Testis (tissue), 2 donors: ENCODE measurements at regions not wholly inside any gene's neighbourhood (a gene's known extent, or its start where the extent isn't known, plus 50 kb on each side); places are given as distances from the start of the nearest gene placed in this dataset.
"Not testable (repeated sequence)": the region's sequence is repeated elsewhere in the genome, so short reads cannot be mapped to it uniquely, and the experiment has no call there.

ENCODE experiments used
- DNase-seq: peaks from one replicate; pipeline ENCODE4 v3.0.0-alpha.2; 2019
- H3K27ac ChIP-seq, 2 donors: fragments of 200-600 bp; sonication (generic); one replicate each; pipeline ENCODE4 v1.5.1; 2019
- H3K27me3 ChIP-seq: fragments of 200-600 bp; sonication (generic); one replicate; pipeline ENCODE4 v1.5.1; 2019
- H3K36me3 ChIP-seq: fragments of 200-600 bp; sonication (generic); one replicate; pipeline ENCODE4 v1.5.1; 2017; ENCODE audit warnings: low read depth; ENCODE audit errors: missing control alignments
- H3K4me1 ChIP-seq: fragments of 200-600 bp; sonication (generic); one replicate; pipeline ENCODE4 v1.5.1; 2019
- H3K4me3 ChIP-seq, 2 donors: fragments of 200-600 bp; sonication (generic); one replicate each; pipeline ENCODE4 v1.5.1; 2017 to 2019
- H3K9me3 ChIP-seq: fragments of 200-600 bp; sonication (generic); one replicate; pipeline ENCODE4 v1.5.1; 2017
- CTCF ChIP-seq, 3 experiments: fragments of 450-650 bp in 2 of 3; fragments of 200-600 bp in 1 of 3; sonication (generic) in 1 of 3; IDR thresholded peaks; one replicate each; pipeline ENCODE4 v1.5.1; 2016 to 2019; ENCODE audit warnings: antibody characterized with exemption in 3 of 3, mild to moderate bottlenecking in 2 of 3, moderate library complexity in 1 of 3
- POLR2A ChIP-seq: fragments of 450-650 bp; IDR thresholded peaks from one replicate; pipeline ENCODE4 v1.6.1; 2017; ENCODE audit warnings: antibody characterized with exemption, mild to moderate bottlenecking, moderate library complexity
- WGBS, 2 donors: methylation state at CpG; one replicate each; pipeline ENCODE4 v1.1.5; 2018; 5-methylcytosine and 5-hydroxymethylcytosine counted together
- intact Hi-C: fragments of 100-400 bp; cut with DNase I; formaldehyde crosslinking; loops from one replicate; pipeline ENCODE4 v1.15.1; 2023; ENCODE audit warnings: low total_unique reads

GRCh38 chr20:6287471-6287870 lies 164.6 kb upstream of the FERMT1 start:
- intact Hi-C loops, result no loop called here
- H3K4me1 ChIP-seq, result no peaks in the 10 kb centered on the region
- H3K27ac ChIP-seq, result no peak overlapping the region
- H3K4me3 ChIP-seq, result no peak overlapping the region
- DNase-seq, result no peak
- H3K36me3 ChIP-seq, result no peaks in the 10 kb centered on the region
- H3K27me3 ChIP-seq, result no peaks in the 10 kb centered on the region
- H3K9me3 ChIP-seq, result no peaks in the 10 kb centered on the region
- no peak for TF ChIP-seq POLR2A
- no peak for TF ChIP-seq CTCF (IDR thresholded peaks at IDR 0.05)

DNA sequence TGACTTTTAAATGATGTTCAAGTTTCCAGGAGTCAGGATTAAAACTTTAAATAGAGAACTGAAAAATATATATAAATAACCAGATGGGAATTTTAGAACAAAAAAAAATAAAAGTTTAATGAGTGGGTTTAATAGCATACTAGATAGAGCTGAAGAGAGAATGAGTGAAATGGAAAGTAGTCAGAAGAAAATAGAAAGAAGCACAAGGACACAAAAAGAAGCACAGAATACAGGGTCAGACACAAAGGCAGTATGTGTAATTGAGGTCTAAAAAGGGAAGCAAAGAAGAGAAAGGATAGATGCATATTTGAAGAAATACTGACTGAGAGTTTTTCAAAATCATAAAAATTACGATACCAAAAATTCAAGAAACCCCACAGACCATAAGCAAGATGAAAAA lies 159.8 kb upstream of the FERMT1 start:
- H3K4me1 ChIP-seq, result no peaks in the 10 kb centered on the region
- no peak for TF ChIP-seq POLR2A
- H3K4me3 ChIP-seq, result no peak overlapping the region
- no peaks in the 10 kb centered on the region for H3K27me3 ChIP-seq
- H3K36me3 ChIP-seq, result no peaks in the 10 kb centered on the region
- H3K27ac ChIP-seq, result no peak overlapping the region
- WGBS, 2 donors, result 88 to 90% methylated on average over 1 of the region's 1 CpG
- no peak for DNase-seq
- no peaks in the 10 kb centered on the region for H3K9me3 ChIP-seq
- intact Hi-C loops, result no loop called here

DNA sequence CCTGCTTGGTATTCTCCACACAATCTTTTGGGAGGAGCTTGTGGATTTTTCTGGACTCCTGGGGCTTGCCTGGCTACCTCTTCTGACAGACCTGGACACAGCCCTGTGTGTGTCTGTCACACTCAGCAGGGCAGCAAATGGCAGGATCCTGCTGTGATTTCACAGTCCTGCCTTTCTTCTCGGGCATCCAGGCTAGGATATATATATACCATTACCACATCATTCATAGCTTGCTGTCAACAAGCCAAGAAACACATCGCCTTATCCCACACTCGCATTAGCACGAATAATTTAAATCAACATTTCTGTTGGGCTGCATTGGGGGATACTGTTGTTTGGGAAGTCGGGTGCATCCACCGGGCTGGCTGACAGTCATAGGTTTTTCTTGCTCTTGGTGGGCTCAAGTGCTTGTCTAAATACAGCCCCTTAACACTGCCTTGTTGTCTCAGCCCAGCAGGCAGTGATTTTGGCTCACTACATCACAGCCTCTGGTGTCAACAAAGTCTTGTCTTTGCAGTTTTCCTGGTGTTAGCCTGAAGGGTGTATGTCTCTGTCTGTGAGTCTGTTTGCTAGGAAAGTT lies 154.9 kb upstream of the FERMT1 start:
- no peaks in the 10 kb centered on the region for H3K36me3 ChIP-seq
- no peaks in the 10 kb centered on the region for H3K4me1 ChIP-seq
- TF ChIP-seq CTCF (IDR thresholded peaks at IDR 0.05) (no peak), POLR2A (no peak)
- no peak overlapping the region for H3K4me3 ChIP-seq
- H3K27ac ChIP-seq, result no peak overlapping the region
- intact Hi-C loops, result no loop called here
- 57% methylated on average over 6 of the region's 6 CpGs for WGBS, 2 donors
- H3K9me3 ChIP-seq, result no peaks in the 10 kb centered on the region
- no peak for DNase-seq
- H3K27me3 ChIP-seq, result no peaks in the 10 kb centered on the region

DNA sequence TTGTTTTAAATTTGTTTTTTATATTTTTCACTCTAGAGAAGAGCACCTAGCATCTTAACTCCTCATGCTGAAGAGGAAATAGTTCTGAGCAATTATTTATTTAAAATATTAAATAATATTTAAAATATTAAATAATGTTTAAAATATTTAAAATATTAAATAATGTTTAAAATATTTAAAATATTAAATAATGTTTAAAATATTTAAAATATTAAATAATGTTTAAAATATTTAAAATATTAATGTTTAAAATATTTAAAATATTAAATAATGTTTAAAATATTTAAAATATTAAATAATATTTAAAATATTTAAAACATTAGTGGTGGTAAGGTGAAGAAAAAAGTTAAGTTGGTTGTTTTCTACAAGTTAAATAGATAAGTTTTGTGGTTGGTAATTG lies 147.6 kb upstream of the FERMT1 start:
- H3K4me3 ChIP-seq, DNase-seq, H3K36me3 ChIP-seq, H3K9me3 ChIP-seq, H3K4me1 ChIP-seq, H3K27me3 ChIP-seq, intact Hi-C loops, H3K27ac ChIP-seq: not testable (repeated sequence)

GRCh38 chr20:6269168-6269873 lies 146.5 kb upstream of the FERMT1 start:
- Histone ChIP-seq H3K27me3 (no peaks in the 10 kb centered on the region), H3K4me3 (no peak overlapping the region), H3K27ac (no peak overlapping the region), H3K9me3 (no peaks in the 10 kb centered on the region), H3K36me3 (no peaks in the 10 kb centered on the region), H3K4me1 (no peaks in the 10 kb centered on the region)
- 44 to 67% methylated on average over 8 of the region's 8 CpGs for WGBS, 2 donors
- no peak for DNase-seq
- intact Hi-C loops, result no loop called here
- TF ChIP-seq CTCF (IDR thresholded peaks at IDR 0.05), result no peak
- no peak for TF ChIP-seq POLR2A
